HEK293 (cell line): ENCODE measurements at regions not wholly inside any gene's neighbourhood (a gene's known extent, or its start where the extent isn't known, plus 50 kb on each side); places are given as distances from the start of the nearest gene placed in this dataset.
A peak's percentile ranks its signal among the peaks of the same experiment; 100 is the strongest.

ENCODE experiments used
- FEZF1 ChIP-seq: fragments of 450-650 bp; formaldehyde crosslinking; IDR thresholded peaks from 2 replicates; pipeline ENCODE4 v1.5.1; 2016; ENCODE audit warnings: missing biosample characterization, missing genetic modification characterization
- IKZF3 ChIP-seq: fragments of 450-650 bp; IDR thresholded peaks from 2 replicates; pipeline ENCODE4 v1.5.0; 2018; ENCODE audit warnings: missing biosample characterization, mild to moderate bottlenecking, missing genetic modification characterization, moderate library complexity
- KLF10 ChIP-seq: fragments of 450-650 bp; IDR thresholded peaks from 2 replicates; pipeline ENCODE4 v1.5.1; 2018; ENCODE audit warnings: missing biosample characterization, mild to moderate bottlenecking, missing genetic modification characterization
- MEIS1 ChIP-seq: sonication (generic); formaldehyde crosslinking; IDR thresholded peaks from 2 replicates; pipeline ENCODE4 v1.8.1; 2022; ENCODE audit warnings: missing genetic modification reagents, mild to moderate bottlenecking, borderline replicate concordance
- PATZ1 ChIP-seq: fragments of 450-650 bp; formaldehyde crosslinking; IDR thresholded peaks from 2 replicates; pipeline ENCODE4 v1.5.1; 2016; ENCODE audit warnings: missing biosample characterization, missing genetic modification characterization
- SCRT2 ChIP-seq: fragments of 450-650 bp; formaldehyde crosslinking; IDR thresholded peaks from 2 replicates; pipeline ENCODE4 v1.5.1; 2016; ENCODE audit warnings: missing biosample characterization, missing genetic modification characterization
- TRIM28 ChIP-seq: IDR thresholded peaks from 2 replicates; pipeline ENCODE4 v1.6.1; 2011; ENCODE audit warnings: low read length, control low read depth, borderline replicate concordance
- WT1 ChIP-seq: fragments of 450-650 bp; formaldehyde crosslinking; IDR thresholded peaks from 2 replicates; pipeline ENCODE4 v1.5.1; 2016; ENCODE audit warnings: missing biosample characterization, missing genetic modification characterization
- ZBTB20 ChIP-seq: fragments of 450-650 bp; formaldehyde crosslinking; IDR thresholded peaks from 2 replicates; pipeline ENCODE4 v1.5.1; 2016; ENCODE audit warnings: missing biosample characterization, missing genetic modification characterization
- ZBTB44 ChIP-seq: fragments of 450-650 bp; IDR thresholded peaks from 2 replicates; pipeline ENCODE4 v1.5.1; 2018; ENCODE audit warnings: missing biosample characterization, mild to moderate bottlenecking, missing genetic modification characterization
- ZBTB8A ChIP-seq: fragments of 450-650 bp; formaldehyde crosslinking; IDR thresholded peaks from 2 replicates; pipeline ENCODE4 v1.5.1; 2016; ENCODE audit warnings: missing biosample characterization, missing genetic modification characterization
- ZEB2 ChIP-seq: fragments of 450-650 bp; formaldehyde crosslinking; IDR thresholded peaks from 2 replicates; pipeline ENCODE4 v1.5.1; 2016; ENCODE audit warnings: missing biosample characterization, missing genetic modification characterization
- ZNF19 ChIP-seq: fragments of 450-650 bp; formaldehyde crosslinking; IDR thresholded peaks from 2 replicates; pipeline ENCODE4; 2016; ENCODE audit warnings: missing biosample characterization, missing genetic modification characterization, low read depth
- ZNF2 ChIP-seq: fragments of 450-650 bp; formaldehyde crosslinking; IDR thresholded peaks from 2 replicates; pipeline ENCODE4 v1.5.1; 2016; ENCODE audit warnings: missing biosample characterization, missing genetic modification characterization
- ZNF223 ChIP-seq: fragments of 450-650 bp; formaldehyde crosslinking; IDR thresholded peaks from 2 replicates; pipeline ENCODE4 v1.5.1; 2016; ENCODE audit warnings: missing biosample characterization, missing genetic modification characterization
- ZNF280D ChIP-seq: fragments of 450-650 bp; formaldehyde crosslinking; IDR thresholded peaks from 2 replicates; pipeline ENCODE4 v1.5.1; 2016; ENCODE audit warnings: missing biosample characterization, missing genetic modification characterization
- ZNF391 ChIP-seq: fragments of 450-650 bp; formaldehyde crosslinking; IDR thresholded peaks from 2 replicates; pipeline ENCODE4 v1.5.1; 2016; ENCODE audit warnings: low read depth, missing biosample characterization, missing genetic modification characterization, borderline replicate concordance
- ZNF449 ChIP-seq: fragments of 450-650 bp; formaldehyde crosslinking; IDR thresholded peaks from 2 replicates; pipeline ENCODE4 v1.5.1; 2017; ENCODE audit warnings: missing biosample characterization, mild to moderate bottlenecking, missing genetic modification characterization, moderate library complexity
- ZNF514 ChIP-seq: fragments of 450-650 bp; formaldehyde crosslinking; IDR thresholded peaks from 2 replicates; pipeline ENCODE4 v1.5.1; 2016; ENCODE audit warnings: missing biosample characterization, missing genetic modification characterization
- ZNF518A ChIP-seq: fragments of 450-650 bp; formaldehyde crosslinking; conservative IDR thresholded peaks from 2 replicates; pipeline ENCODE4 v1.5.1; 2016; ENCODE audit warnings: low read depth, missing biosample characterization, missing genetic modification characterization
- ZNF544 ChIP-seq: fragments of 450-650 bp; formaldehyde crosslinking; IDR thresholded peaks from 2 replicates; pipeline ENCODE4 v1.5.0; 2017; ENCODE audit warnings: missing biosample characterization, missing genetic modification characterization
- ZNF561 ChIP-seq: fragments of 450-650 bp; IDR thresholded peaks from 2 replicates; pipeline ENCODE4 v1.5.1; 2018; ENCODE audit warnings: missing biosample characterization, missing genetic modification characterization, borderline replicate concordance
- ZNF580 ChIP-seq: fragments of 450-650 bp; formaldehyde crosslinking; IDR thresholded peaks from 2 replicates; pipeline ENCODE4 v1.5.1; 2016; ENCODE audit warnings: missing biosample characterization, missing genetic modification characterization

- TF ChIP-seq IKZF3 (tag by site-specific recombination) (peak; percentile 91), WT1 (tag by site-specific recombination) (0 out of 2 replicates have a peak, but pooled peaks have one; percentile 42), PATZ1 (peak; percentile 50), ZNF391 (tag by site-specific recombination) (0 out of 2 replicates have a peak, but pooled peaks have one; percentile 44), SCRT2 (peak; percentile 45), ZNF514 (tag by site-specific recombination) (no peak), ZNF518A (tag by site-specific recombination) (peak; percentile 31; the same call in 1 of the 2 replicates), ZNF561 (peak; percentile 75), ZNF280D (0 out of 2 replicates have a peak, but pooled peaks have one; percentile 18), ZBTB44 (peak; percentile 93), ZBTB8A (0 out of 2 replicates have a peak, but pooled peaks have one; percentile 27), ZNF449 (tag by site-specific recombination) (peak; percentile 52; the same call in 1 of the 2 replicates), ZNF223 (tag by site-specific recombination) (no peak), FEZF1 (tag by site-specific recombination) (peak; percentile 95), ZBTB20 (tag by site-specific recombination) (no peak), ZNF19 (tag by site-specific recombination) (0 out of 2 replicates have a peak, but pooled peaks have one; percentile 28), ZNF580 (tag by site-specific recombination) (peak; percentile 90), TRIM28 (peak; percentile 6; the same call in 1 of the 2 replicates), ZNF2 (tag by site-specific recombination) (peak; percentile 69), ZEB2 (tag by site-specific recombination) (peak; percentile 97), KLF10 (peak; percentile 87), MEIS1 (CRISPR knock-in tag) (no peak), ZNF544 (tag by site-specific recombination) (no peak)
These were observed 67.8 kb upstream of the HSPB3 start (continued) for GRCh38 chr5:54387659-54388232.
